Stimulated activated CD4-positive, alpha-beta T cell treated with anti-CD3 and anti-CD28 coated beads, Interleukin-2, amount 100 ng/mL, for 24 hours (primary cell): ENCODE measurements at regions not wholly inside any gene's neighbourhood (a gene's known extent, or its start where the extent isn't known, plus 50 kb on each side); places are given as distances from the start of the nearest gene placed in this dataset.

ENCODE experiments used
- DNase-seq, 2 donors: peaks; one replicate each; pipeline ENCODE4 v3.0.0-alpha.2; 2020

GRCh38 chr14:22513066-22513812 lies 75.8 kb downstream of the DAD1 start:
- DNase-seq: no peak

GRCh38 chr14:22512106-22512814 lies 76.8 kb downstream of the DAD1 start:
- DNase-seq: no peak

GRCh38 chr14:22510527-22511110 lies 78.4 kb downstream of the DAD1 start:
- no peak for DNase-seq

DNA sequence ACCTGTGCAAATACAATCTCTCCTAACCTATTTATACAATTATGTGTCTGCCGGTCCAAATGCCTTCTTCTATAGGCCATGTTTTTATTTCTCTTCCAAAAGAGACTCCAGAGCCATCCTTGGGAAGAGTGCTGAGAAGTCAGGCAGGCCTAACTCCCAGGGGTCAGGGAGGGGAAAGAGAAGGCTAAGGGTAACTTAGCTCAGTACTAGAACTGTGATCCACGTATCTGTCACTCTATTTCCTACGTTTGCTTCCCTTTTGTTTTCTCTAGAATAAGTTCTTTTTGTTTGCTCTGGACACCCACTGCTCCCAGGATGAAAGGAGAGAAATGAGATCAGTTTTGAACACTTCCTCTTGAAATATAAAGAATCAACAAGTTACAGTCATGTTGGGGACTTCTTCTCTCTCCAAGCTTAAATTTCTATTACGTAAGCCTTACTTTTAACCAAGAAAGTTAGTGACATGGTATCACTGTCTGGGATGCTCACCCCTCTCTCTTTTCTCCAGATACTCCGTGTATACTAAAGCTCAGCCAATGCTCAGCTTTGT lies 79.2 kb downstream of the DAD1 start:
- DNase-seq: no peak

DNA sequence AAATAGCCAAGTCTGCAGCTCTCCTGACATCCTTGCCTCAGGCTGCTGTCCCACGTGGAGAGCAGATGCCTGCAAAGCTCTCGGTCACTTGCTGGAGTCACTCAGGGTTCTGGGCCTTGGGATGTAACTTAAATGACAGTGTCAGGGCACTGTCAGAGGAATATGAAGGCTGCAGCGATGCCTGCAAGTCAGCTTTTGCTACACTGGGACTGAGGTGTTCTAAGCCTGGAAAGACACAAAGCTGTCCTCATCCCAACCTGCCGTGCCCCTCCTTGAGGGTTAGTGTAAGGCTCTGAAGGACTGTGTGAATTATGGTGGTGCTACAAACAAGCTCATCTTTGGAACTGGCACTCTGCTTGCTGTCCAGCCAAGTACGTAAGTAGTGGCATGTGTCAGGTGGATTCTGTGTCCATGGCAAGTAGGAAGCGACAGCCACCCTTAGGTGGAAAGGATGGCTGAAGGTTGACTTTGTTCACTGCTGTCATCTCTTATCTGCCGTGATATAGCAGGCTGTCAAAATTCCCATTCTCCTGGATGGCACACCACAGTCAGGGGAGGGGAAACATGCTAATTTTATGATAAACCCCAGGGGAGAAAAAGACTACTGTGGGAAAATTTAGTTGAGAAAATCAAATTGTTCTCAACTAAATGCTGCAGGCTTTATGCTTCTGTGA lies 79.9 kb downstream of the DAD1 start:
- DNase-seq: no peak

DNA sequence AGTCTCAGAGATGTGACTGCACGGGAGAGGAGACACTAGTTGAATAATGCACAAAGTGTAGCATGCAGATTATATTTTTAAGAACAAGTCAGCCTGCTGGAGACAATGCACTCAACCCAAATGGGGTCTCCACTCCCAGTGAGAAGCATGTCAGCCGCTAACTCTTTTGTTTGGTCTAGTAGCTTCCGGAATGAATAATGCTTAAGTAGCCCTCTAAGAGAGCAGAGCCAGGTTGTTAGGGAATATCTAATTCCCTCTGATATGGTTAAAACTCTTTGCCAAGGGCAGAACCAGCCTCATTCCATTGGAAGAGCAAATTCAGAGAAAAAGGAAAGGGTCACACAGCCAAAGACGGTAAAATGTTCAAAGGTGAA lies 80.4 kb downstream of the DAD1 start:
- no peak for DNase-seq

GRCh38 chr14:22508150-22508457 lies 80.9 kb downstream of the DAD1 start:
- DNase-seq: no peak

GRCh38 chr14:22506778-22507351 lies 82.2 kb downstream of the DAD1 start:
- DNase-seq: no peak

- DNase-seq: no peak
These were observed 82.7 kb downstream of the DAD1 start for GRCh38 chr14:22506378-22506710.

DNA sequence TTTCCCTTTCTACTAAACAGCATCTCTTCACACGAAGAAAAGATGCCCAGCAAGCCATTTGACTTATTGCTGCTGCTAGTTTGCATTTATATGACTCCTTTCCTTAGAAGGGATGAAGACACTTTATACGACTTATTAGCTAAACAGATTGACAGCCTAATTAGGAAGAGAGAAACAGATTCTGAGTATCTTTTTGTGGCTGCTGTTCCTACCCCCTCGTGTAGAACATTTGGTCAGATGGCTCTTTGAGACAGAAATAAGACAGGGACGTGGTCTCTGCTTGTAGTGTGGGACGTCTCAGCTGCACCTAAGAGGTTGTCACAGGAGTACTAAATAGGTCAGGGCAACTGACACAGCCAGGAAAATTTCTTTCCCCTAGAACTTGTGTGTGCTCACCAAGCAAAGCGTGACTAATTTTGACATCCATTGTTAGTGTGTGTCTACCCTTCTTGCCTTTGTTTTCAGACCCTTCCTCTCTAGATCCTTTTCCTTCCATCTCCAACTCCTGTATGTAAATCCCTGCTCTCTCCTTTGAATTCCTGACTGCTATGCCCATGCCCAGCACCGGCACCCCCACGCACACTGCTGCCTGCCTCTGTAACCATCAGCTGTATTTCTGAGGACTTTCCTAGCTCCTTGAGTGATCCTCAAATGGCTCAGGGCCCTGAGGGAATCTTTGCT lies 83.2 kb downstream of the DAD1 start:
- no peak for DNase-seq

DNA sequence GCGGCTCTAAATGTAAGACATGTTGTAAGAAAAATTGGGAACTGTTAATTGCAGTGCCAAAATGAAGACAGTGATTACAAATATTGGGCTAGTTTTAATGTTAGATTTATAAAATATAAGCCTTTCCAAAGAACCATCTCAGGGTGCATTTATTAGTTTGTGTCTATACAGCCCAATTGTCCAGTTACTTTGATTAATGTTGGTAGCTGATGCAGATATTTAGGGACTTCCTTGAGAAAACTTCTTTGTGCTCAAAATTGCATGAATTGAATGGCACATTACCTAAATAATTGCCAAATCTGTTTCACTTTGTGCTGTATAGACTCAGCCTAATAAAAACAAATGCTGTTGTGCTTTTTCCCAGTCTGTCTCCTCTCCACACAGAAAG lies 83.7 kb downstream of the DAD1 start:
- no peak for DNase-seq

- DNase-seq: no peak
These were observed 86.5 kb downstream of the DAD1 start for GRCh38 chr14:22502551-22502950.

- DNase-seq: no peak
These were observed 87.0 kb downstream of the DAD1 start for GRCh38 chr14:22502007-22502406.

GRCh38 chr14:22500954-22501726 lies 87.9 kb downstream of the DAD1 start:
- DNase-seq: no peak

DNA sequence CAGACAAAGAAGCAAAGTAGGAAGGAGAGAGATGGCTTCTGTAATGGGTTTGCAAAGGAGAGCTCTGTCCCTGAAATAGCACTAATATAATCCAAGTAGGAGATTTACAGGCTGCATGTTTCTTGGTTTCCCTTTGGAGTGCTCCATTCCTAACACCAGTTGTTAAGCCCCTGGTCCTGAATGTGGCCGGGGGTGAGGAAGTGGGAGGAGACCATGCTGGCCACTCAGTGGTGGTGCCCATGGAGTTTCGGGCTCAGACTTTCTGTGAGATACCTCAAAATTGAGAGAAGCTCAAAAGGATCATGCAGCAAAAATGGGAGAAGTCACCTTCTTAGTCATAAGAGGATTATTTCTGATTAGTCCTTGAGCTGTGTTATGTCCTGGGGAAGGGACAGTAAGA lies 88.5 kb downstream of the DAD1 start:
- DNase-seq: no peak

DNA sequence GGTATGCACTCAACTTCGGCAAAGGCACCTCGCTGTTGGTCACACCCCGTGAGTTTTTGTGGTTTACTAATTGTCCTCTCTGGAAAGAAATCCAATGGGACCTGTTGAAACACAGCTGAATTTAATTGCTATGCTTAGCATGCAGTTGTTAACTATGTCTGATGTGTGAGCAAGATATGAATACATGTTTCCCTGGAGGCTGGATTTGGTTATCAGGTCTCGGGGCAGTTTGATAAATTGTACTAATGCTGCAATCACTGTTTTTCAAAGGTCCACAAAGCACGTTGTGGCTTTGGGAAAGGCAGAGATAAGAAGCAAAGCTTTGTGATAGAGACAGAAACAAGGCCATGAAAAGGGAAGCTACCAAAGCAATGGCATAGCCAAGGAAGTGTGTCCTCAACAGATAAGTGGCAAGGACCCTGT lies 91.3 kb downstream of the DAD1 start:
- no peak for DNase-seq

- no peak for DNase-seq
These were observed 91.9 kb downstream of the DAD1 start for GRCh38 chr14:22497144-22497423.

GRCh38 chr14:22494486-22495135 lies 94.4 kb downstream of the DAD1 start:
- DNase-seq: no peak

GRCh38 chr14:22493753-22494152 lies 95.3 kb downstream of the DAD1 start:
- no peak for DNase-seq

DNA sequence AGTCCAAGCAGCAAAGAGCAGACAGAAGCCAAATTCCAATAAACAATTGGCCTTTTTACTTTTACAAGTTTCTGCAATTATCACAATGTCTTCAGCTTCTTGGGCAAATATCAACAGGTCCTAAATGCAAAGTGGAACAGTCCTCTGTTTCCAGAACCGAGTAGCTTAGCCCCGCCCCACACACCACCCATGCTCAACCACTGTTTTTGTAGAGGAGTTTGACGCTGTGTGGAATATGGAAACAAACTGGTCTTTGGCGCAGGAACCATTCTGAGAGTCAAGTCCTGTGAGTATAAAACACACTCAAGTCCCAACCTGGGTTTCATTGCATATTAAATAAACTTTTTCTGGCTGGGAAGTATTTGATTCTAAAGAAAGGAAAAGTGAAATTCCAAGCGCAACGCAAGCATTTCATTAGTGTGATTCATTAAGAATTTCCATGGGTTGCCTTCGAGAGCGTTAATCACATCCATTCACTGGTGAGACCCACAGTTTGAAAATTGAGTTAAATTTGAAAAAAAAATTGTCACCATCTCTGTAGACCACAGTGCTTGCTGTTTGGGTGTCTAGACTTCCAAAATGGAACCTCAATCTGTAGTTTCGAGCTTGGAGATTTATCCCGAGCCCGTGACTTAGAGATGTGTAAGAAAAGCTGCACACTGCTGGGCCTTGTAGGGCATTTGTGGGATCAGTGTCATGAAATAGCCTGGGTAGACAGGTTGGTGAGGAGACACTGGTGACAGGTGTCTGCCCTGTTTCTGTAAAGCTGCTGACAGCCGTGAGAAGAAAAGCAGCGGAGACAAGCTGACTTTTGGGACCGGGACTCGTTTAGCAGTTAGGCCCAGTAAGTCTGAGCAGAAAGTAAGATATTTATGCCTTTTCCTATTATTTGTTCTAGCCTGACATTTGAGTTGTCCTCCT lies 96.1 kb downstream of the DAD1 start:
- DNase-seq: no peak
